Adrenal gland (tissue), 9 donors: ENCODE measurements at regions not wholly inside any gene's neighbourhood (a gene's known extent, or its start where the extent isn't known, plus 50 kb on each side); places are given as distances from the start of the nearest gene placed in this dataset.

Experiments
- DNase-seq, 7 donors: peaks; one replicate each; pipeline ENCODE4 v3.0.0-alpha.2; 2019 to 2020
- H3K27ac ChIP-seq, 5 donors: fragments of 200-600 bp; sonication (generic) in 4 of 5; 1 replicate in 3 of 5; 2 replicates in 2 of 5; pipeline versions ENCODE4 v1.5.1 to v1.8.0; 2016 to 2020; ENCODE audit warnings: mild to moderate bottlenecking in 1 of 5
- H3K27me3 ChIP-seq: fragments of 200-600 bp; 2 replicates; pipeline ENCODE4 v1.8.0; 2021
- H3K36me3 ChIP-seq, 2 donors: fragments of 200-600 bp; replicated peaks in 1 of 2; 1 replicate in 1 of 2; 2 replicates in 1 of 2; pipeline versions ENCODE4 v1.5.1 to v1.8.0; 2018 to 2022
- H3K4me1 ChIP-seq, 2 donors: fragments of 200-600 bp; replicated peaks in 1 of 2; 1 replicate in 1 of 2; 2 replicates in 1 of 2; pipeline versions ENCODE4 v1.5.1 to v1.8.0; 2018 to 2021
- H3K4me3 ChIP-seq, 4 donors: fragments of 200-600 bp; sonication (generic) in 3 of 4; one replicate each; pipeline ENCODE4 v1.5.1; 2016 to 2018
- H3K9me3 ChIP-seq, 3 donors: fragments of 200-600 bp; sonication (generic) in 1 of 3; replicated peaks in 1 of 3; 1 replicate in 2 of 3; 2 replicates in 1 of 3; pipeline versions ENCODE4 v1.5.1 to v1.8.0; 2016 to 2021
- CTCF ChIP-seq, 6 experiments: fragments of 450-650 bp in 4 of 6; fragments of 200-600 bp in 2 of 6; sonication (generic) in 1 of 6; IDR thresholded peaks; 1 replicate in 5 of 6; 2 replicates in 1 of 6; pipeline versions ENCODE4 v1.5.1 to v1.8.0; 2016 to 2021; ENCODE audit warnings: antibody characterized with exemption in 6 of 6, mild to moderate bottlenecking in 2 of 6, moderate library complexity in 1 of 6
- POLR2A ChIP-seq, 2 donors: fragments of 450-650 bp; IDR thresholded peaks; one replicate each; pipeline ENCODE4 v1.6.1; 2017; ENCODE audit warnings: antibody characterized with exemption in 2 of 2, mild to moderate bottlenecking in 2 of 2, moderate library complexity in 1 of 2
- WGBS, 4 donors: extraction: QIAGEN DNeasy Blood & Tissue Kit in 2 of 4; methylation state at CpG; one replicate each; pipeline versions ENCODE4 v1.1.5 to v1.1.7; 2013 to 2017; 5-methylcytosine and 5-hydroxymethylcytosine counted together
- intact Hi-C, 2 donors: fragments of 100-400 bp; cut with DNase I; formaldehyde crosslinking; loops; one replicate each; pipeline versions ENCODE4 v1.14.1 to v1.15.0; 2022 to 2023
- donor health status: healthy with polysubstance abuse.
- donor health status: Bipolar disorder and iron deficiency.
- donor health status: DM: yes; HTN: yes; CAD: no.
- donor health status: DM: no; HTN: no; CAD: no.
- donor health status: DM: no; HTN: no; CAD: no.

GRCh38 chr7:101767544-101767943, 49.9 kb upstream of the CUX1 start:
- TF ChIP-seq POLR2A (IDR thresholded peaks at IDR 0.05): no peak
- TF ChIP-seq CTCF (IDR thresholded peaks at IDR 0.05): no peak
- H3K27ac ChIP-seq: no peak overlapping the region
- no peaks in the 10 kb centered on the region for H3K36me3 ChIP-seq
- no peak overlapping the region for H3K4me3 ChIP-seq
- no peaks in the 10 kb centered on the region for H3K9me3 ChIP-seq
- H3K27me3 ChIP-seq: no peaks in the 10 kb centered on the region
- 38 to 87% (median 85%) methylated on average over 1 to 6 of the region's 6 CpGs for WGBS, 4 donors
- DNase-seq: no peak
- no peaks in the 10 kb centered on the region for H3K4me1 ChIP-seq
- intact Hi-C loops: no loop called here
